Vagina (tissue), 2 donors: ENCODE measurements at regions not wholly inside any gene's neighbourhood (a gene's known extent, or its start where the extent isn't known, plus 50 kb on each side); places are given as distances from the start of the nearest gene placed in this dataset.

Source experiments
- DNase-seq, 2 donors: peaks; one replicate each; pipeline ENCODE4 v3.0.0-alpha.2; 2017; ENCODE audit errors: extremely low spot score in 2 of 2
- H3K27ac ChIP-seq: fragments of 200-600 bp; sonication (generic); one replicate; pipeline ENCODE4 v1.5.1; 2019
- H3K27me3 ChIP-seq: fragments of 200-600 bp; sonication (generic); one replicate; pipeline ENCODE4 v1.5.1; 2019
- H3K36me3 ChIP-seq, 2 donors: fragments of 200-600 bp; sonication (generic); one replicate each; pipeline ENCODE4 v1.5.1; 2017 to 2019
- H3K4me1 ChIP-seq: fragments of 200-600 bp; sonication (generic); one replicate; pipeline ENCODE4 v1.5.1; 2019
- H3K4me3 ChIP-seq, 2 donors: fragments of 200-600 bp; sonication (generic); 1 replicate in 1 of 2; 2 replicates in 1 of 2; pipeline ENCODE4 v1.5.1; 2016 to 2019
- H3K9me3 ChIP-seq: fragments of 200-600 bp; sonication (generic); one replicate; pipeline ENCODE4 v1.5.1; 2019
- CTCF ChIP-seq, 3 experiments: fragments of 450-650 bp in 2 of 3; fragments of 200-600 bp in 1 of 3; sonication (generic) in 1 of 3; IDR thresholded peaks; one replicate each; pipeline ENCODE4 v1.5.1; 2017 to 2019; ENCODE audit warnings: antibody characterized with exemption in 3 of 3, mild to moderate bottlenecking in 2 of 3, moderate library complexity in 2 of 3
- POLR2A ChIP-seq, 2 donors: fragments of 450-650 bp; IDR thresholded peaks; one replicate each; pipeline ENCODE4 v1.6.1; 2017; ENCODE audit warnings: antibody characterized with exemption in 2 of 2, mild to moderate bottlenecking in 2 of 2, moderate library complexity in 2 of 2
- POLR2AphosphoS5 ChIP-seq, 2 donors: sonication (generic); formaldehyde crosslinking; IDR thresholded peaks; one replicate each; pipeline ENCODE4 v1.9.0; 2017; ENCODE audit warnings: antibody characterized with exemption in 2 of 2, mild to moderate bottlenecking in 2 of 2, low read depth in 1 of 2; ENCODE audit not compliant: insufficient read depth in 1 of 2
- intact Hi-C: fragments of 100-400 bp; cut with DNase I; formaldehyde crosslinking; loops from one replicate; pipeline ENCODE4 v1.15.1; 2023

- no peaks in the 10 kb centered on the region for H3K9me3 ChIP-seq
- intact Hi-C loops: loop anchor here (10.0 kb wide), 2 partner anchors 54 to 86 kb away; partner anchors contain the start of gene NEURL1B
- no peaks in the 10 kb centered on the region for H3K27me3 ChIP-seq
- peak overlapping the region; percentile 25 to 35 for H3K4me3 ChIP-seq
- TF ChIP-seq POLR2A (IDR thresholded peaks at IDR 0.05): no peak
- no peak for TF ChIP-seq CTCF (IDR thresholded peaks at IDR 0.05)
- TF ChIP-seq POLR2AphosphoS5 (IDR thresholded peaks at IDR 0.05; ENCODE audit: insufficient read depth in 1 of 2, low read depth in 1 of 2): no peak
- H3K4me1 ChIP-seq: peaks cover 31% of the 10 kb centered on the region
- peak overlapping the region; percentile 84 for H3K27ac ChIP-seq
- no peaks in the 10 kb centered on the region for H3K36me3 ChIP-seq
- DNase-seq: no peak
Observed at GRCh38 chr5:172558076-172558976, 82.7 kb upstream of the NEURL1B start.

GRCh38 chr5:172556971-172557461 is 84.0 kb upstream of the NEURL1B start:
- Histone ChIP-seq H3K36me3 (no peaks in the 10 kb centered on the region), H3K27ac (peak overlapping the region; percentile 84), H3K27me3 (no peaks in the 10 kb centered on the region), H3K9me3 (no peaks in the 10 kb centered on the region), H3K4me3 (no peak overlapping the region), H3K4me1 (peaks cover 31% of the 10 kb centered on the region)
- no peak for TF ChIP-seq POLR2AphosphoS5 (IDR thresholded peaks at IDR 0.05; ENCODE audit: insufficient read depth in 1 of 2, low read depth in 1 of 2)
- no peak for TF ChIP-seq CTCF (IDR thresholded peaks at IDR 0.05)
- no peak for TF ChIP-seq POLR2A (IDR thresholded peaks at IDR 0.05)
- intact Hi-C loops: loop anchor here (10.0 kb wide), 2 partner anchors 52 to 88 kb away; partner anchors contain the start of gene NEURL1B
- DNase-seq: no peak

GRCh38 chr5:172556262-172556661 is 84.8 kb upstream of the NEURL1B start:
- no peaks in the 10 kb centered on the region for H3K36me3 ChIP-seq
- no peak for TF ChIP-seq POLR2A (IDR thresholded peaks at IDR 0.05)
- TF ChIP-seq CTCF (IDR thresholded peaks at IDR 0.05): no peak
- no peak for TF ChIP-seq POLR2AphosphoS5 (IDR thresholded peaks at IDR 0.05; ENCODE audit: insufficient read depth in 1 of 2, low read depth in 1 of 2)
- H3K27ac ChIP-seq: no peak overlapping the region
- H3K4me1 ChIP-seq: peaks cover 31% of the 10 kb centered on the region
- no peak overlapping the region for H3K4me3 ChIP-seq
- intact Hi-C loops: loop anchor here (10.0 kb wide), 2 partner anchors 51 to 89 kb away; partner anchors contain the start of gene NEURL1B
- H3K27me3 ChIP-seq: no peaks in the 10 kb centered on the region
- DNase-seq: no peak
- no peaks in the 10 kb centered on the region for H3K9me3 ChIP-seq

GRCh38 chr5:172554562-172554961 is 86.5 kb upstream of the NEURL1B start:
- H3K36me3 ChIP-seq: no peaks in the 10 kb centered on the region
- no peak for DNase-seq
- no peak overlapping the region for H3K4me3 ChIP-seq
- H3K9me3 ChIP-seq: no peaks in the 10 kb centered on the region
- peaks cover 22% of the 10 kb centered on the region for H3K4me1 ChIP-seq
- intact Hi-C loops: loop anchor here (10.0 kb wide), 2 partner anchors 50 to 90 kb away; partner anchors contain the start of gene NEURL1B
- H3K27me3 ChIP-seq: no peaks in the 10 kb centered on the region
- no peak for TF ChIP-seq CTCF (IDR thresholded peaks at IDR 0.05)
- TF ChIP-seq POLR2AphosphoS5 (IDR thresholded peaks at IDR 0.05; ENCODE audit: insufficient read depth in 1 of 2, low read depth in 1 of 2): peak in 1 of 2 donors; percentile 29
- H3K27ac ChIP-seq: no peak overlapping the region
